ENCODE measurements at regions not wholly inside any gene's neighbourhood (a gene's known extent, or its start where the extent isn't known, plus 50 kb on each side); places are given as distances from the start of the nearest gene placed in this dataset.
"Not testable (repeated sequence)": the region's sequence is repeated elsewhere in the genome, so short reads cannot be mapped to it uniquely, and the experiment has no call there.

GRCh38 chr17:71633391-71633849 is 487.4 kb upstream of the SOX9 start:
- peak; percentile 90 for DNase-seq (ENCODE audit: low read depth)

DNA sequence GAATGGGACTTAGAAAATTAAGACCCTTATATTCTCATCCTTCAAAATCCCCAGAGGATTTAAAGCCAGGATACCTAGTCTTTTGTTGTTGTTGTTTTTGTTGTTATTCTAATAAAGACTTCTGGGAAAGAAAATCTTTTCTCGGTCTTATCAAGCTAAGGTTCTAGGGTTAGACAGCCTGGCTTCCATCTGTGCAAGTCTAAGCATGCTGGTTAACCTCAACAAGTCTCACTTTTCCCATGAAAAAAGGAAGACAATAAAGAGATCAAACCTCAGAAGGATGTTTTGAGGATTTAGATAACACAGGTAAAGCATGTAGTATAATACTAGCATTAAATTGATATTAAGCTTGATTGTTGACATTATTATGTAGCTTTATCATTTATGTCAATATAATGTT is 486.4 kb upstream of the SOX9 start:
- DNase-seq (ENCODE audit: low read depth) = no peak
- no peak overlapping the region for H3K4me3 ChIP-seq (ENCODE audit: low read depth, low read length)
- TF ChIP-seq, protein P1, sequence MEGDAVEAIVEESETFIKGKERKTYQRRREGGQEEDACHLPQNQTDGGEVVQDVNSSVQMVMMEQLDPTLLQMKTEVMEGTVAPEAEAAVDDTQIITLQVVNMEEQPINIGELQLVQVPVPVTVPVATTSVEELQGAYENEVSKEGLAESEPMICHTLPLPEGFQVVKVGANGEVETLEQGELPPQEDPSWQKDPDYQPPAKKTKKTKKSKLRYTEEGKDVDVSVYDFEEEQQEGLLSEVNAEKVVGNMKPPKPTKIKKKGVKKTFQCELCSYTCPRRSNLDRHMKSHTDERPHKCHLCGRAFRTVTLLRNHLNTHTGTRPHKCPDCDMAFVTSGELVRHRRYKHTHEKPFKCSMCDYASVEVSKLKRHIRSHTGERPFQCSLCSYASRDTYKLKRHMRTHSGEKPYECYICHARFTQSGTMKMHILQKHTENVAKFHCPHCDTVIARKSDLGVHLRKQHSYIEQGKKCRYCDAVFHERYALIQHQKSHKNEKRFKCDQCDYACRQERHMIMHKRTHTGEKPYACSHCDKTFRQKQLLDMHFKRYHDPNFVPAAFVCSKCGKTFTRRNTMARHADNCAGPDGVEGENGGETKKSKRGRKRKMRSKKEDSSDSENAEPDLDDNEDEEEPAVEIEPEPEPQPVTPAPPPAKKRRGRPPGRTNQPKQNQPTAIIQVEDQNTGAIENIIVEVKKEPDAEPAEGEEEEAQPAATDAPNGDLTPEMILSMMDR (IDR thresholded peaks at IDR 0.05; ENCODE audit: insufficient read depth, low read length, poor library complexity, severe bottlenecking) = no peak
- H3K27me3 ChIP-seq (ENCODE audit: control insufficient read depth, insufficient read depth, low read length) = no peaks in the 10 kb centered on the region
- no peaks in the 10 kb centered on the region for H3K36me3 ChIP-seq (ENCODE audit: control insufficient read depth, insufficient read depth, low read length)

More at GRCh38 chr17:71633391-71633849, 487.4 kb upstream of the SOX9 start:
- Histone ChIP-seq H3K27me3 (ENCODE audit: control insufficient read depth, insufficient read depth, low read length) (no peaks in the 10 kb centered on the region), H3K36me3 (ENCODE audit: control insufficient read depth, insufficient read depth, low read length) (no peaks in the 10 kb centered on the region), H3K4me3 (ENCODE audit: low read depth, low read length) (no peak overlapping the region)
- TF ChIP-seq, protein P1 (IDR thresholded peaks at IDR 0.05; ENCODE audit: insufficient read depth, low read length, poor library complexity, severe bottlenecking) = no peak

DNA sequence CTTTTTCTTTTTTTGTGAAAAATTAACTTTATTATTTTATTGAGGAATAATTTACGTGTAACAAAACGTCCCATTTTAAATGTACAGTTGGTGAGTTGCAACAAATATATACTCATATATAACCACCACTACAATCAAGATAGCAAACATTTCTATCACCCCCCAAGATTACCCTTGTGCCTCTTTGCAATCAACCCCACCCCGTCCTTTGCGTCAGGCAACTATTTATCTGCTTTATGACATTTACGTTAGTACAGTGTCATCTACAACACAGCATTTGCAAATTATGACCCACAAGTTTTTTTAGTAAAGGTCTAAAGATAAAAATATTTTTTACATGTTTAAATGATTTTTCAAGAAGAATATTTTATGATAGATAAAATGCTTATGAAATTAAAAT is 485.6 kb upstream of the SOX9 start:
- no peaks in the 10 kb centered on the region for H3K27me3 ChIP-seq (ENCODE audit: control insufficient read depth, insufficient read depth, low read length)
- TF ChIP-seq, protein P1 (IDR thresholded peaks at IDR 0.05; ENCODE audit: insufficient read depth, low read length, poor library complexity, severe bottlenecking) = no peak
- no peak for DNase-seq (ENCODE audit: low read depth)

GRCh38 chr17:71636644-71637043 is 484.2 kb upstream of the SOX9 start:
- TF ChIP-seq, protein P1 (IDR thresholded peaks at IDR 0.05; ENCODE audit: insufficient read depth, low read length, poor library complexity, severe bottlenecking) = no peak
- Histone ChIP-seq H3K4me3 (ENCODE audit: low read depth, low read length) (no peak overlapping the region), H3K36me3 (ENCODE audit: control insufficient read depth, insufficient read depth, low read length) (no peaks in the 10 kb centered on the region), H3K27me3 (ENCODE audit: control insufficient read depth, insufficient read depth, low read length) (no peaks in the 10 kb centered on the region)
- no peak for DNase-seq (ENCODE audit: low read depth)

More for the DNA sequence above, 485.6 kb upstream of the SOX9 start:
- H3K36me3 ChIP-seq (ENCODE audit: control insufficient read depth, insufficient read depth, low read length) = no peaks in the 10 kb centered on the region
- H3K4me3 ChIP-seq (ENCODE audit: low read depth, low read length) = no peak overlapping the region

DNA sequence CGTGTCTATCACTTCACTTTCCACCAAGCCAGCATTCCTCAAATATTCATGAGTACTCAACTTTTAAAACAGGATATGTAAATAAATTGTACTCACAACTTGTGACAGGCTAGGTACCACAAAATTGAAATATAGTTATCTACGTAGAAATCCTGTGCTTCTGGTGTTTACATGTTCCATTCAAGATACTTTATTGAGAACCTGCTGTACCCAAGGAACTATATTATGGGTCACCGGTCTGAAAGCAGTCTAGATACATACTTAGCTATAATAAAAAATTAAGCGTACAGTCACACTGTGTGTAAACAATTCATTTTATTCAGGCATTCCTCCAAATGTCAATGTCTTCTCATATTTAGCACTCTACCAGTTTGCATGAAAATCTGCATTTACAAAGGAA is 482.2 kb upstream of the SOX9 start:
- TF ChIP-seq, protein P1 (IDR thresholded peaks at IDR 0.05; ENCODE audit: insufficient read depth, low read length, poor library complexity, severe bottlenecking) = no peak
- DNase-seq (ENCODE audit: low read depth) = no peak
- Histone ChIP-seq H3K27me3 (ENCODE audit: control insufficient read depth, insufficient read depth, low read length) (no peaks in the 10 kb centered on the region), H3K4me3 (ENCODE audit: low read depth, low read length) (no peak overlapping the region), H3K36me3 (ENCODE audit: control insufficient read depth, insufficient read depth, low read length) (no peaks in the 10 kb centered on the region)

GRCh38 chr17:71639865-71640264 is 481.0 kb upstream of the SOX9 start:
- Histone ChIP-seq H3K36me3 (ENCODE audit: control insufficient read depth, insufficient read depth, low read length) (no peaks in the 10 kb centered on the region), H3K4me3 (ENCODE audit: low read depth, low read length) (no peak overlapping the region), H3K27me3 (ENCODE audit: control insufficient read depth, insufficient read depth, low read length) (no peaks in the 10 kb centered on the region)
- TF ChIP-seq, protein P1 (IDR thresholded peaks at IDR 0.05; ENCODE audit: insufficient read depth, low read length, poor library complexity, severe bottlenecking) = no peak
- no peak for DNase-seq (ENCODE audit: low read depth)

DNA sequence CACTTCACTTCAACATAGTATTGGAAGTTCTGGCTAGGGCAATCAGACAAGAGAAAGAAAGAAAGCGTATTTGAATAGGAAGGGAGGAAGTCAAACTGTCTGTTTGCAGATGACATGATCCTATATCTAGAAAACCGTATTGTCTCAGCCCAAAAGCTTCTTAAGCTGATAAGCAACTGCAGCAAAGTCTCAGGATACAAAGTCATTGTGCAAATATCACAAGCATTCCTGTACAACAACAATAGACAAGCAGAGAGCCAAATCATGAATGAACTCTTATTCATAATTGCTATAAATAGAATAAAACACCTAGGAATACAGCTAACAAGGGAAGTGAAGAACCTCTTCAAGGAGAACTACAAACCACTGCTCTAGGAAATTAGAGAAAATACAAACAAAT is 473.9 kb upstream of the SOX9 start:
- H3K4me3 ChIP-seq (ENCODE audit: low read depth, low read length); H3K36me3 ChIP-seq (ENCODE audit: control insufficient read depth, insufficient read depth, low read length); H3K27me3 ChIP-seq (ENCODE audit: control insufficient read depth, insufficient read depth, low read length); DNase-seq (ENCODE audit: low read depth): not testable (repeated sequence)

DNA sequence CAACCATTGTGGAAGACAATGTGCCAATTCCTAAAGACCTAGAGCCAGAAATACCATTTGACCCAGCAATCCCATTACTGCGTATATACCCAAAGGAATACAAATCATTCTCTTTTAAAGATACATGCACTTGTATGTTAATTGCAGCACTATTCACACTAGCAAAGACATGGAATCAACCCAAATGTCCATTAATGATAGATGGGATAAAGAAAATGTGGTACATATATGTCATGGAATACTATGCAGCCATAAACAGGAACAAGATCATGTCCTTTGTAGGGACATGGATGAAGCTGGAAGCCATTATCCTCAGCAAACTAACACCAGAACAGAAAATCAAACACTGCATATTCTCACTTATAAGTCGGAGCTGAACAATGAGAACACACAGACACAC is 472.5 kb upstream of the SOX9 start:
- not testable (repeated sequence) for H3K36me3 ChIP-seq (ENCODE audit: control insufficient read depth, insufficient read depth, low read length); H3K27me3 ChIP-seq (ENCODE audit: control insufficient read depth, insufficient read depth, low read length); H3K4me3 ChIP-seq (ENCODE audit: low read depth, low read length); DNase-seq (ENCODE audit: low read depth)
